Right atrium auricular region (tissue), 2 donors: ENCODE measurements at regions not wholly inside any gene's neighbourhood (a gene's known extent, or its start where the extent isn't known, plus 50 kb on each side); places are given as distances from the start of the nearest gene placed in this dataset.

Experiments used
- DNase-seq: peaks from one replicate; pipeline ENCODE4 v3.0.0-alpha.2; 2019; ENCODE audit warnings: low spot score
- H3K27ac ChIP-seq, 2 donors: fragments of 200-600 bp; sonication (generic); 1 replicate in 1 of 2; 2 replicates in 1 of 2; pipeline ENCODE4 v1.5.1; 2016 to 2019
- H3K27me3 ChIP-seq, 2 donors: fragments of 200-600 bp; sonication (generic); one replicate each; pipeline versions ENCODE4 v1.5.1 to v1.6.0; 2017 to 2019
- H3K36me3 ChIP-seq: fragments of 200-600 bp; sonication (generic); one replicate; pipeline ENCODE4 v1.5.1; 2016
- H3K4me1 ChIP-seq, 2 donors: fragments of 200-600 bp; sonication (generic); one replicate each; pipeline versions ENCODE4 v1.5.1 to v1.6.0; 2017 to 2019
- H3K4me3 ChIP-seq, 2 donors: fragments of 200-600 bp; sonication (generic); 1 replicate in 1 of 2; 2 replicates in 1 of 2; pipeline ENCODE4 v1.5.1; 2017 to 2019; ENCODE audit warnings: mild to moderate bottlenecking in 1 of 2, moderate library complexity in 1 of 2
- H3K9me3 ChIP-seq, 2 donors: fragments of 200-600 bp; sonication (generic); one replicate each; pipeline ENCODE4 v1.5.1; 2019
- TF ChIP-seq, protein P1 (sequence below), 2 donors: fragments of 200-600 bp; sonication (generic); IDR thresholded peaks; one replicate each; pipeline ENCODE4 v1.5.1; 2019; ENCODE audit warnings: antibody characterized with exemption in 2 of 2

DNA sequence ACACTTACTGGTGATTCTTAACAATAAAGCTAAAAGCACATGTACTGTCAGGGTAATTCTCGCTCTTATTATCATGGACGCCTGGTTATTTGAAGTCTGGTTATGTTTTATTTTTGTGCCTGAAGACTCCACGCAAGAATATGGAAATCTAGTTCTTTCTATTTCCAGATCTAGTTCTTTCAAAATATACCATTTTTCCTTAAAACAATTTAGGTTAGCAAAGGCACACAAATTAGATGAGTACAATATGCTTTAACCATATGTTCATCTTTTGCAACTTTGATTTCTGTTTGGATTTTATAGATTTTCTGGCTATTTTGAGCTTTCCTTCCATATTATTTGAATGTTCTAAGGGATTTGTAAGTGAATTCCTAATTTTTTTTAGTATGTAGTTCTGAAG, 1783.1 kb downstream of the PCDH7 start:
- no peaks in the 10 kb centered on the region for H3K36me3 ChIP-seq
- TF ChIP-seq, protein P1, sequence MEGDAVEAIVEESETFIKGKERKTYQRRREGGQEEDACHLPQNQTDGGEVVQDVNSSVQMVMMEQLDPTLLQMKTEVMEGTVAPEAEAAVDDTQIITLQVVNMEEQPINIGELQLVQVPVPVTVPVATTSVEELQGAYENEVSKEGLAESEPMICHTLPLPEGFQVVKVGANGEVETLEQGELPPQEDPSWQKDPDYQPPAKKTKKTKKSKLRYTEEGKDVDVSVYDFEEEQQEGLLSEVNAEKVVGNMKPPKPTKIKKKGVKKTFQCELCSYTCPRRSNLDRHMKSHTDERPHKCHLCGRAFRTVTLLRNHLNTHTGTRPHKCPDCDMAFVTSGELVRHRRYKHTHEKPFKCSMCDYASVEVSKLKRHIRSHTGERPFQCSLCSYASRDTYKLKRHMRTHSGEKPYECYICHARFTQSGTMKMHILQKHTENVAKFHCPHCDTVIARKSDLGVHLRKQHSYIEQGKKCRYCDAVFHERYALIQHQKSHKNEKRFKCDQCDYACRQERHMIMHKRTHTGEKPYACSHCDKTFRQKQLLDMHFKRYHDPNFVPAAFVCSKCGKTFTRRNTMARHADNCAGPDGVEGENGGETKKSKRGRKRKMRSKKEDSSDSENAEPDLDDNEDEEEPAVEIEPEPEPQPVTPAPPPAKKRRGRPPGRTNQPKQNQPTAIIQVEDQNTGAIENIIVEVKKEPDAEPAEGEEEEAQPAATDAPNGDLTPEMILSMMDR (IDR thresholded peaks at IDR 0.05), result no peak
- H3K27ac ChIP-seq, result no peak overlapping the region
- H3K4me1 ChIP-seq, result no peaks in the 10 kb centered on the region
- peaks cover 0 to 12% of the 10 kb centered on the region in 2 donors for H3K9me3 ChIP-seq
- DNase-seq, result no peak
- H3K27me3 ChIP-seq, result no peaks in the 10 kb centered on the region
- H3K4me3 ChIP-seq, result no peak overlapping the region

DNA sequence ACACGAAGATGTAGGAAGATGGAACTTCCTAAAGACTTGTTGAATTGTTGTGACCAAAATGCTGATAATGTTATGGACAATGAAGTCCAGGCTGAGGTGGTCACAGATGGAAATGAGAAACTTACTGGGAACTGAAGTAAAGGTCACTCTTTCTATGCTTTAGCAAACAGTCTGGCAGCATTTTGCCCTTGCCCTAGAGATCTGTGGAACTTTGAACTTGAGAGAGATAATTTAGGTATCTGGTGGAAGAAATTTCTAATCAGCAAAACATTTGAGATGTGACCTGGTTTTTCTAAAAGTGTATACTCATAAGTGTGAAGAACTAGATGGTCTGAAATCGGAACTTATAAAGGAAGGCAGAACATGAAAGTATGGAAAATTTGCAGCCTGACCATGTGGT, 1785.9 kb downstream of the PCDH7 start:
- Histone ChIP-seq H3K36me3 (no peaks in the 10 kb centered on the region), H3K9me3 (peaks cover 0 to 4% of the 10 kb centered on the region in 2 donors), H3K27me3 (no peaks in the 10 kb centered on the region), H3K4me3 (no peak overlapping the region), H3K4me1 (no peaks in the 10 kb centered on the region), H3K27ac (no peak overlapping the region)
- DNase-seq, result no peak
- TF ChIP-seq, protein P1 (IDR thresholded peaks at IDR 0.05), result no peak

DNA sequence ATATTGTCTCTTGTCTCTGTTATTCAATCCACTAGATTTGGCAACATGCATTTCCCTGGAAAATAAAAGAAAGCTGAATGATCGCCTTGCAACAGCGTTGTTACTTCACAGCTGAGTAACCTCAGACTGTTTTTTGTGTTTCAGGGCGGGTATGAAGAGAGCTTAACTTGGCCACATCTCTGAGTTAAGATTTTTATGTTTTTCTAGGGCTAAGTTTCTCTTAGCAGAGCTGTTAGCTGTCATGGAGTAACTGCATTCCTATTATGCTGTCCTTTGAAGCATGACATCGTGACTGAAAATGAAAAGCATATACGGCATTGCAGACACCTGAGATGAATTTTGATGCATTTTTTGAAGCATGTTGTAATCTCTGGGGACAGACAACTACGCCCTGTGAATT, 1798.9 kb downstream of the PCDH7 start:
- TF ChIP-seq, protein P1 (IDR thresholded peaks at IDR 0.05), result no peak
- H3K36me3 ChIP-seq, result no peaks in the 10 kb centered on the region
- no peak overlapping the region for H3K4me3 ChIP-seq
- no peaks in the 10 kb centered on the region for H3K27me3 ChIP-seq
- DNase-seq, result no peak
- H3K4me1 ChIP-seq, result no peaks in the 10 kb centered on the region
- H3K9me3 ChIP-seq, result no peaks in the 10 kb centered on the region
- H3K27ac ChIP-seq, result no peak overlapping the region

DNA sequence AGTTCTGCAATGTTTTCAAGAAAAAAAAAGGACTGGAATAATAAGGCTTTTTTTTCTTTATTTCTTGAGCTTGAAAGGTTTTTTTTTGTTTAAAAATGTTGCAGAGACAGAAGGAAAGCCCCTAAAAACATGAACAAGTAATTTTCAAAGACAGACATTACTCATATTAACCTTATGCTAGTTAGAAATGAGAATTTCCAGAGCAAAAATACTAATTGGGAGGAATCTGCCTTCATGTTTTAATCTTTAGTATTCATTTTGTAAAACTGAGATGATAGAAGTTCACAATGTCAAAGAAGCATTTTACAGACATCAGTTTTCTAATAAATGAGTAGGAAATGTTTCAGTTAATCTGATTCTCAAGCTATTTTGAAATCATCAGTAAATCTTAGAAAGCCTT, 1805.3 kb downstream of the PCDH7 start:
- H3K27ac ChIP-seq, result no peak overlapping the region
- H3K9me3 ChIP-seq, result peaks cover 0 to 4% of the 10 kb centered on the region in 2 donors
- no peak for DNase-seq
- no peaks in the 10 kb centered on the region for H3K36me3 ChIP-seq
- H3K27me3 ChIP-seq, result no peaks in the 10 kb centered on the region
- TF ChIP-seq, protein P1 (IDR thresholded peaks at IDR 0.05), result no peak
- no peak overlapping the region for H3K4me3 ChIP-seq
- no peaks in the 10 kb centered on the region for H3K4me1 ChIP-seq

DNA sequence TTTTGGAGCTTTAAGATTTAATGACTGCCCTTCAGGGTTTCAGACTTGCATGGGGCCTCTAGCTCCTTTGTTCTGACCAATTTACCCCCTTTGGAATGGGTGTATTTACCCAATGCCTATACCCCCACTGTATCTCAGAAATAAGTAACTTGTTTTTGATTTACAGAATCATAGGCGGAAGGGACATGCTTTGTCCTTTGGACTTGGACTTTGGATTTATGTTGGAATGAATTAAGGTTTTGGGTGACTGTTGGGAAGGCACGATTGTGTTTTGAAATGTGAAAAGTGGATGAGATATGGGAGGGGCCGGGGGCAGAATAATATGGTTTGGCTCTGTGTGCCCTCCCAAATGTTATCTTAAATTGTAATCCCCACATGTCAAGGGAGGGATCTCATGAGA, 1824.7 kb downstream of the PCDH7 start:
- DNase-seq, result no peak
- H3K9me3 ChIP-seq, result no peaks in the 10 kb centered on the region
- TF ChIP-seq, protein P1 (IDR thresholded peaks at IDR 0.05), result no peak
- no peaks in the 10 kb centered on the region for H3K4me1 ChIP-seq
- H3K27ac ChIP-seq, result no peak overlapping the region
- H3K27me3 ChIP-seq, result no peaks in the 10 kb centered on the region
- no peak overlapping the region for H3K4me3 ChIP-seq
- no peaks in the 10 kb centered on the region for H3K36me3 ChIP-seq

DNA sequence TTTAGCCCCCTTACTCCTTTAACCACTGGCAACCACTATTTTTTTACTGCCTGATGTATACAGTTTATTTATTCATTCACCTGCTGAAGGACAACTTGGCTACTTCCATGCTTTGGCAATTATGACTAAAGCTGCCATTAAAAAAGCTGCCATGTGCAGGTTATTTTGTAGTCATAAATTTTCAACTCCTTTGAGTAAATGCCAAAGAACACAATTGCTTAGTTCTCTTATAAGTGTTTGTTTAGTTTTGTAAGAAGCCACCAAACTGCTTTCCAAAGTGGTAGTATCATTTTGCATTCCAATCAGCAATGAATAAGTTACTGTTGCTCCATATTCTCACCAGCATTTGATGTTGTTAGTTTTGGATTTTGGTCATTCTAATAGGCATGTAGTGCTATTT, 1831.8 kb downstream of the PCDH7 start:
- Histone ChIP-seq H3K4me1 (no peaks in the 10 kb centered on the region), H3K27ac (no peak overlapping the region), H3K4me3 (no peak overlapping the region), H3K9me3 (peaks cover 0 to 8% of the 10 kb centered on the region in 2 donors), H3K27me3 (no peaks in the 10 kb centered on the region), H3K36me3 (no peaks in the 10 kb centered on the region)
- no peak for DNase-seq
- TF ChIP-seq, protein P1 (IDR thresholded peaks at IDR 0.05), result no peak
